IMR-90 (cell line): ENCODE measurements at regions not wholly inside any gene's neighbourhood (a gene's known extent, or its start where the extent isn't known, plus 50 kb on each side); places are given as distances from the start of the nearest gene placed in this dataset.

Experiments used
- CTCF ChIP-seq: conservative IDR thresholded peaks from 2 replicates; pipeline ENCODE4 v1.5.1; 2012; ENCODE audit warnings: mild to moderate bottlenecking, low read depth, low read length, improper control_type of control experiment
- ELK1 ChIP-seq: fragments of 150-350 bp; IDR thresholded peaks from 2 replicates; pipeline ENCODE4 v1.6.1; 2016; ENCODE audit warnings: low read depth, mild to moderate bottlenecking, low read length, moderate library complexity, borderline replicate concordance
- MAFK ChIP-seq: IDR thresholded peaks from 2 replicates; pipeline ENCODE4 v1.6.1; 2012; ENCODE audit warnings: low read depth, low read length, improper control_type of control experiment
- RAD21 ChIP-seq: IDR thresholded peaks from 2 replicates; pipeline ENCODE4 v1.6.1; 2012; ENCODE audit warnings: low read length, improper control_type of control experiment
- RFX5 ChIP-seq: IDR thresholded peaks from 2 replicates; pipeline ENCODE4 v1.8.0; 2012; ENCODE audit warnings: low read depth, mild to moderate bottlenecking, low read length, moderate library complexity

- TF ChIP-seq CTCF (no peak), ELK1 (no peak), MAFK (no peak), RAD21 (no peak), RFX5 (no peak)
Measured at GRCh38 chr1:37342736-37343135, 131.6 kb upstream of the ZC3H12A start.
